Prostate gland (tissue), 2 donors: ENCODE measurements at regions not wholly inside any gene's neighbourhood (a gene's known extent, or its start where the extent isn't known, plus 50 kb on each side); places are given as distances from the start of the nearest gene placed in this dataset.

ENCODE experiments used
- POLR2A ChIP-seq: fragments of 450-650 bp; IDR thresholded peaks from one replicate; pipeline ENCODE4 v1.6.1; 2016; ENCODE audit warnings: antibody characterized with exemption, mild to moderate bottlenecking
- POLR2AphosphoS5 ChIP-seq: sonication (generic); formaldehyde crosslinking; IDR thresholded peaks from one replicate; pipeline ENCODE4 v1.6.1; 2017; ENCODE audit warnings: antibody characterized with exemption
- TF ChIP-seq, protein P1 (sequence below), 4 experiments: fragments of 200-600 bp in 2 of 4; fragments of 450-650 bp in 2 of 4; sonication (generic) in 2 of 4; IDR thresholded peaks; 1 replicate in 3 of 4; 2 replicates in 1 of 4; pipeline ENCODE4 v1.5.1; 2016 to 2019; ENCODE audit warnings: antibody characterized with exemption in 4 of 4, mild to moderate bottlenecking in 2 of 4, moderate library complexity in 2 of 4

- TF ChIP-seq POLR2A (no peak), POLR2AphosphoS5 (no peak)
- TF ChIP-seq, protein P1, sequence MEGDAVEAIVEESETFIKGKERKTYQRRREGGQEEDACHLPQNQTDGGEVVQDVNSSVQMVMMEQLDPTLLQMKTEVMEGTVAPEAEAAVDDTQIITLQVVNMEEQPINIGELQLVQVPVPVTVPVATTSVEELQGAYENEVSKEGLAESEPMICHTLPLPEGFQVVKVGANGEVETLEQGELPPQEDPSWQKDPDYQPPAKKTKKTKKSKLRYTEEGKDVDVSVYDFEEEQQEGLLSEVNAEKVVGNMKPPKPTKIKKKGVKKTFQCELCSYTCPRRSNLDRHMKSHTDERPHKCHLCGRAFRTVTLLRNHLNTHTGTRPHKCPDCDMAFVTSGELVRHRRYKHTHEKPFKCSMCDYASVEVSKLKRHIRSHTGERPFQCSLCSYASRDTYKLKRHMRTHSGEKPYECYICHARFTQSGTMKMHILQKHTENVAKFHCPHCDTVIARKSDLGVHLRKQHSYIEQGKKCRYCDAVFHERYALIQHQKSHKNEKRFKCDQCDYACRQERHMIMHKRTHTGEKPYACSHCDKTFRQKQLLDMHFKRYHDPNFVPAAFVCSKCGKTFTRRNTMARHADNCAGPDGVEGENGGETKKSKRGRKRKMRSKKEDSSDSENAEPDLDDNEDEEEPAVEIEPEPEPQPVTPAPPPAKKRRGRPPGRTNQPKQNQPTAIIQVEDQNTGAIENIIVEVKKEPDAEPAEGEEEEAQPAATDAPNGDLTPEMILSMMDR (IDR thresholded peaks at IDR 0.05): no peak
These were observed 114.4 kb downstream of the LAS1L start for GRCh38 chrX:65420154-65420553.
